ENCODE measurements at regions not wholly inside any gene's neighbourhood (a gene's known extent, or its start where the extent isn't known, plus 50 kb on each side); places are given as distances from the start of the nearest gene placed in this dataset.

DNA sequence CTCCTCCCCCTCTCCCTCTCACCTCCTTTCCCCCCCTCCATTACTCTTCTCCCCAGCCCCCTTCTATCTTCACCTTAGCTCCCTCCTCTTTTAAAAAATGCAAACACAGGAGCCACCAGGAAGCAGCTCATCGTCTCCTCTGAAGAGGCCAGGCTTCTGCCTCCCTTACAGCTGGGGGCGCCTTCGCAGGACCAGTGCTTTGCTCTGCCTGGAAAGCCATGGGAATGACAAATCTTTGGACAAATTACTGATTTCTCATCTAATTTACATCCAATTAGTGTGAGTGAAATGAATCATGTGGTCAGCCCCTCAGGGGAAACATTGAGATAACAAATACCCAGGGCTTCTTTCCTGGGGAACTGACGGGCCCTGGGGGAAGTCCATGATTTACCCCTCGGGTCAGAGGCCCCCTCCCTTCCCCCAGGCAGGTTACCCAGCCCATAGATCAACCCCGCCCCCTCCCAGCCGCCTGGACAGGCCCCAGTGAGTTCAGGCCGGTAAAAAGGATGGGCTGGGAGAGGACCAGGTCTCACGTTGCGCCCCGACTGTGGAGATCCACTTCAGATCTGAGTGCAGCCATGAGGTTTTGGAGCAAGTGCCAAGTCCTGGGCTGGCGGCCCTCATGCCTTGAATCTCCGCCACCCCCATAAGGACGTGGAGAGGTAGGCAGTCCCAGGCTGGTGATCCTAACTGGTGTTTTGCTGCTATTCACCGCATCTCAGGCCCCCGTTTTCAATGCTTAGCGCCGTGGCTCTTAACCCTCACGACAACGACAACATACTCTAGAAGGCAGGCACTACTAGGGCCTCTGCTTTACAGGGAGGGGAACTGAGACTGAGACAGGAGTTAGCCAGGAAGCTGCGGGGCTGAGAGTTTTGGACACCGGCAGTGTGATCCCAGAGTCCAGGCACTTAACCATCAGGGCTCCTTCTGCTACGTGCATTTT, 300.8 kb downstream of the RRAGC start:
- TF ChIP-seq, protein P1, sequence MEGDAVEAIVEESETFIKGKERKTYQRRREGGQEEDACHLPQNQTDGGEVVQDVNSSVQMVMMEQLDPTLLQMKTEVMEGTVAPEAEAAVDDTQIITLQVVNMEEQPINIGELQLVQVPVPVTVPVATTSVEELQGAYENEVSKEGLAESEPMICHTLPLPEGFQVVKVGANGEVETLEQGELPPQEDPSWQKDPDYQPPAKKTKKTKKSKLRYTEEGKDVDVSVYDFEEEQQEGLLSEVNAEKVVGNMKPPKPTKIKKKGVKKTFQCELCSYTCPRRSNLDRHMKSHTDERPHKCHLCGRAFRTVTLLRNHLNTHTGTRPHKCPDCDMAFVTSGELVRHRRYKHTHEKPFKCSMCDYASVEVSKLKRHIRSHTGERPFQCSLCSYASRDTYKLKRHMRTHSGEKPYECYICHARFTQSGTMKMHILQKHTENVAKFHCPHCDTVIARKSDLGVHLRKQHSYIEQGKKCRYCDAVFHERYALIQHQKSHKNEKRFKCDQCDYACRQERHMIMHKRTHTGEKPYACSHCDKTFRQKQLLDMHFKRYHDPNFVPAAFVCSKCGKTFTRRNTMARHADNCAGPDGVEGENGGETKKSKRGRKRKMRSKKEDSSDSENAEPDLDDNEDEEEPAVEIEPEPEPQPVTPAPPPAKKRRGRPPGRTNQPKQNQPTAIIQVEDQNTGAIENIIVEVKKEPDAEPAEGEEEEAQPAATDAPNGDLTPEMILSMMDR (IDR thresholded peaks at IDR 0.05; ENCODE audit: extremely low read depth in 1 of 2, insufficient read depth in 1 of 2, low read depth in 1 of 2, low read length in 2 of 2), result no peak
- TF ChIP-seq POLR2A (IDR thresholded peaks at IDR 0.05; ENCODE audit: low read depth, low read length) (no peak), POLR2AphosphoS5 (IDR thresholded peaks at IDR 0.05; ENCODE audit: insufficient read depth, low read depth, low read length) (no peak), MYC (IDR thresholded peaks at IDR 0.05; ENCODE audit: low read depth, low read length) (no peak), EZH2 (IDR thresholded peaks at IDR 0.05; ENCODE audit: borderline replicate concordance, low read depth, low read length, severe bottlenecking) (no peak), GATA2 (IDR thresholded peaks at IDR 0.05; ENCODE audit: insufficient read depth, insufficient read length, low read depth, low read length) (no peak), JUN (IDR thresholded peaks at IDR 0.05; ENCODE audit: borderline replicate concordance, insufficient read depth, insufficient read length, low read depth) (no peak)
- TF ChIP-seq, protein P2, sequence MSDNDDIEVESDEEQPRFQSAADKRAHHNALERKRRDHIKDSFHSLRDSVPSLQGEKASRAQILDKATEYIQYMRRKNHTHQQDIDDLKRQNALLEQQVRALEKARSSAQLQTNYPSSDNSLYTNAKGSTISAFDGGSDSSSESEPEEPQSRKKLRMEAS (IDR thresholded peaks at IDR 0.05; ENCODE audit: insufficient read depth, insufficient read length), result no peak
